ENCODE measurements at regions not wholly inside any gene's neighbourhood (a gene's known extent, or its start where the extent isn't known, plus 50 kb on each side); places are given as distances from the start of the nearest gene placed in this dataset.

GRCh38 chr5:66285343-66285922 lies 141.3 kb downstream of the SREK1 start:
- TF ChIP-seq CTCF (IDR thresholded peaks at IDR 0.05): no peak
- no peak for TF ChIP-seq POLR2A (IDR thresholded peaks at IDR 0.05)
- no peak for TF ChIP-seq EP300 (IDR thresholded peaks at IDR 0.05)

Data from suprapubic skin (tissue), 3 donors.